H54 (cell line): ENCODE measurements at regions not wholly inside any gene's neighbourhood (a gene's known extent, or its start where the extent isn't known, plus 50 kb on each side); places are given as distances from the start of the nearest gene placed in this dataset.

ENCODE experiments used
- DNase-seq: peaks from one replicate; pipeline ENCODE4 v3.0.0; 2011; ENCODE audit warnings: low spot score, mixed read lengths; ENCODE audit not compliant: insufficient read length
- FAIRE-seq: peaks from 3 replicates; lab custom pipeline; 2011; peaks lifted over from hg19 to GRCh38; lab: Jason Lieb, UNC
- POLR2A ChIP-seq: IDR thresholded peaks from 2 replicates; pipeline ENCODE4 v1.6.1; 2011; ENCODE audit warnings: low read depth, mild to moderate bottlenecking, low read length

- TF ChIP-seq POLR2A, result no peak
- DNase-seq (no peak), FAIRE-seq (no peak)
These were observed 97.4 kb upstream of the ZFHX3 start for GRCh38 chr16:73145166-73145880.

- no peak for TF ChIP-seq POLR2A
- DNase-seq (no peak), FAIRE-seq (no peak)
These were observed 95.9 kb upstream of the ZFHX3 start for GRCh38 chr16:73143576-73144422.

GRCh38 chr16:73143002-73143401, 95.1 kb upstream of the ZFHX3 start:
- DNase-seq (no peak), FAIRE-seq (no peak)
- TF ChIP-seq POLR2A, result no peak

GRCh38 chr16:73142053-73142854, 94.3 kb upstream of the ZFHX3 start:
- DNase-seq (no peak), FAIRE-seq (no peak)
- no peak for TF ChIP-seq POLR2A

GRCh38 chr16:73140929-73141328, 93.0 kb upstream of the ZFHX3 start:
- FAIRE-seq, result no peak
- DNase-seq, result no peak
- no peak for TF ChIP-seq POLR2A

GRCh38 chr16:73131156-73131862, 83.4 kb upstream of the ZFHX3 start:
- TF ChIP-seq POLR2A, result no peak
- no peak for FAIRE-seq

GRCh38 chr16:73129455-73129854, 81.5 kb upstream of the ZFHX3 start:
- DNase-seq (no peak), FAIRE-seq (no peak)
- no peak for TF ChIP-seq POLR2A

More at GRCh38 chr16:73131156-73131862, 83.4 kb upstream of the ZFHX3 start:
- no peak for DNase-seq

- no peak for TF ChIP-seq POLR2A
- DNase-seq (no peak), FAIRE-seq (no peak)
These were observed 78.6 kb upstream of the ZFHX3 start for GRCh38 chr16:73126525-73126853.

- peak; percentile 27 for FAIRE-seq
- no peak for TF ChIP-seq POLR2A
- DNase-seq, result peak; percentile 45
These were observed 78.1 kb upstream of the ZFHX3 start for GRCh38 chr16:73125850-73126524.

GRCh38 chr16:73124665-73125375, 76.9 kb upstream of the ZFHX3 start:
- no peak for TF ChIP-seq POLR2A
- FAIRE-seq, result no peak

GRCh38 chr16:73124097-73124652, 76.2 kb upstream of the ZFHX3 start:
- no peak for TF ChIP-seq POLR2A
- DNase-seq (no peak), FAIRE-seq (no peak)

More at GRCh38 chr16:73124665-73125375, 76.9 kb upstream of the ZFHX3 start:
- no peak for DNase-seq
